HG03520 (cell line): ENCODE measurements at regions not wholly inside any gene's neighbourhood (a gene's known extent, or its start where the extent isn't known, plus 50 kb on each side); places are given as distances from the start of the nearest gene placed in this dataset.
"Not testable (repeated sequence)": the region's sequence is repeated elsewhere in the genome, so short reads cannot be mapped to it uniquely, and the experiment has no call there.

Experiments
- ATAC-seq: cut with Tn5 transposase; IDR thresholded peaks from one replicate; pipeline ENCODE4 v1.9.1; 2021; ENCODE audit warnings: mild to moderate bottlenecking, moderate library complexity; ENCODE audit not compliant: unreplicated experiment

DNA sequence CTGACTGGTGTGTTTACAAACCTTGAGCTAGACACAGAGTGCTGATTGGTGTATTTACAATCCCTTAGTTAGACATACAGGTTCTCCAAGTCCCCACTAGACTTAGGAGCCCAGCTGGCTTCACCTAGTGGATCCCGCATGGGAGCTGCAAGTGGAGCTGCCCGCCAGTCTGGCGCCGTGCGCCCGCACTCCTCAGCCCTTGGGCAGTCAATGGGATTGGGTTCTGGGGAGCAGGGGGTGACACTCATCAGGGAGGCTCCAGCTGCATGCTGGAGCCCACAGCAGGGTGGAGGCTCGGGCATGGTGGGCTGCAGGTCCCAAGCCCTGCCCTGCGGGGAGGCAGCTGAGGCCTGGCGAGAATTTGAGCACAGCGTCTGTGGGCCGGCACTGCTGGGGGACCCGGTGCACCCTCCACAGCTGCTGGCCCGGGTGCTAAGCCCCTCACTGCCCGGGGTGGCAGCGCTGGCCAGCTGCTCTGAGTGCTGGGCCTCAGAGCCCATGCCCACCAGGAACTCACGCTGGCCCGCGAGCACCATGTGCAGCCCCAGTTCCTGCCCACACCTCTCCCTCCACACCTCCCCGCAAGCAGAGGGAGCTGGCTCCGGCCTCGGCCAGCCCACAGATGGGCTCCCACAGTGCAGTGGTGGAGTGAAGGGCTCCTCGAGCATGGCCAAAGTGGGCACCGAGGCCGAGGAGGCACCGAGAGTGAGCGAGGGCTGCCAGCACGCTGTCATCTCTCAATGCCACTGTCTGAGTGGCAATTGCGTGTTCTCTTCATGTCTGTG is 290.6 kb upstream of the RGPD4 start:
- ATAC-seq = not testable (repeated sequence)

DNA sequence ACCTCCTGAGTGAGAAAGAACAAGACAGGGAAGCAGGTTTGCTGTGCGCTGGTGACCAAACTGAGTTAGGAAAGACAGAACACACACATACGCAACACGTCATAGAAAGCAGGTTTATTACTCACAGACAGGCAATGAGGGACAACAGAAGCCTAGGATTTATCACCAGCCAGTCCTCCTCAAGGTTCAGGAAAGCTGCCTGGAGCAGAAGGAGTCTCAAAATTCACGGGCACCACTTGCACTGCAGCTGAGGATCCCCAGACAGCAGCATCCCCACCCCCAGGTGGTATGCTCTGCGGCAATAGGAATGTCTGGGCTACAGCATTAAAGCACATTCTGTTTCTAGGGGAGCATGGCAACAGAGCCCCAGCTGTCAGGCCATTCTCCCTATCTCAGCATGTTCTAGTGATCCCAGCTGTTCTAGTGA is 284.4 kb upstream of the RGPD4 start:
- ATAC-seq = no peak

DNA sequence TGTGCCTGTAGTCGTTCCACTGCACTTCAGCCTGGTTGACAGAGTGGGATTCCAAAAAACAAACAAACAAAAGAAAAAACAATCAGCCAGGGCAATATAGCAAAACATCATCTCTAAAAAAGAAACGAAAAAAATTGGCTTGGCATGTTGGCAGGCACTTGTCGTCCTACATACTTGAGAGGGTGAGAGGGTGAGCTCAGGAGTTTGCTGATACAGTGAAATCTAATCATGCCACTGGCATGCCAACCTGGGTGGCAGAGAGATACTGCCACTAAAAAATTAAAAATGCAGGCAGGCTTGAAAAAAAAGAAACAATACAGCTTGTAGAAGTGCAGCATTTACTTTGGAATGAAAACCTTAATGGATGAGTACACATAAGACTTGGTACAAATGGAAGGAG is 282.9 kb upstream of the RGPD4 start:
- ATAC-seq = no peak

DNA sequence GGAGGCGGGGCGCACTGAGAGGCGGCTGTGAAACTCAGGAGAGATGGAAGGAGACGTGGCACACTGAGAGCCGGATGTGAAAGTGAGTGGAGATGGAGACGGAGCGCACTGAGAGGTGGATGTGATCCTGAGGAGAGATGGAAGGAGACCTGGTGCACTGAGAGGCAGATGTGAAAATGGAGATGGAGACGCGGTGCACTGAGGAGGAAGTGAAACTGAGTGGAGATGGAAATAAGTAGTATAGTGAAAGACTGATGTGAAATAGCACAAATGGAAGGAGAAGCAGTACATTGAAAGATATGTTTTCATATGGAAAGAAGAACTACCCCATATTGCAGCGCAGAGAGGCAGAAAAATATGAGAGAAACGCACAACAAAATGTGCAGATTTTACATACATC is 281.6 kb upstream of the RGPD4 start:
- no peak for ATAC-seq

DNA sequence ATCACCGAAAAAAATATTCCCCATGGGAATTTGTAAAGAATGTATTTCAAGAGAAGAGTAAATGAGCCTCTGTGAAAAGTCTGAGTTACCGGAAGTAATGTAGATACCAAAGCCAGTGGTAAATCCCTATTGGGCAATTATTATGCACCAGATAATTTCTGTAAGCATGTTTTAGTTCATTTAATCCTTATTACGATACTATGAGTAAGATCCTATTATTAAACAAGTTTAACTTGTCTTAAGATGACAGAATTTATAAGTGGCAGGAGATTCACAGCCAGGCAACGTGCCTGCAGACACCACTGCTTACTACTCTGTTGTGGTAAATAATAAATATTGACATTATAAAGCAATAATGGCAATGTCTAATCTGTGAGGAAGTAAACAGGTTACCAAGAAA is 280.8 kb upstream of the RGPD4 start:
- no peak for ATAC-seq

DNA sequence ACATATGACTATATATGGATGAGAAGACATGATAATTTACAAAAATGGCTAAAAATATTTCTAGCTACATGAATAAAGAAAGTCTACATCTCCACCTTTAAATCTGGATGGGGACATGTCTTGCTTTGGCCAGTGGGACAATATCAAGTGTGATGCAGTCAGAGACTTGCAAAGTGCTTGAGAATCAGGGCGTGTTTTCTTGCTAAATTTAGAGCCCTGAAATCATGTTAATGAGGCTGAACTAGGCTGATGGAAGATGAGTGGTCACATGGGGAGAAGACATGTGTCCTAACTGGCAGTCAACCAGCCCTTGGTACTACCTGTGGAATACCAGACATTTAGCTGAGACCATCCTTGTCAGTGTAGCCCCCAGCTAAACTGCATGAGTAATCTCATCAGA is 278.5 kb upstream of the RGPD4 start:
- no peak for ATAC-seq

DNA sequence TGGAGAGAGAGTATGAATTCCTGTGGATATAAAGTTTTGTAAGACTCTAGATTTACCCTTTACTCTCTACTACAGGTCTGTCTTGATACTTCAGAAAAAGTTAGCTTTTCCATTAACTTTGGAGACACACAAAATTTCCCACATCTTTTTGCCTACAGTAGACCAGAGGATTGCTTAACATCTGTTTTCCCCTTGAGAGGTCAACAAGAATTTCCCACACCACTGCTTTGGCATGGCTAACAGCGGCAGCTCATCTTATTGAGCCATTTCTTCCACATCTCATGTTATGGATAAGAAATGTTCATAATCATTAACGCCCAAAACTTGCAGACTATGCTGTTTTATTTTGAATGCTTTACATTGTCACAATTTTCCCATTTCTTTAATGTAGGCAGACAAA is 273.6 kb upstream of the RGPD4 start:
- ATAC-seq = no peak

DNA sequence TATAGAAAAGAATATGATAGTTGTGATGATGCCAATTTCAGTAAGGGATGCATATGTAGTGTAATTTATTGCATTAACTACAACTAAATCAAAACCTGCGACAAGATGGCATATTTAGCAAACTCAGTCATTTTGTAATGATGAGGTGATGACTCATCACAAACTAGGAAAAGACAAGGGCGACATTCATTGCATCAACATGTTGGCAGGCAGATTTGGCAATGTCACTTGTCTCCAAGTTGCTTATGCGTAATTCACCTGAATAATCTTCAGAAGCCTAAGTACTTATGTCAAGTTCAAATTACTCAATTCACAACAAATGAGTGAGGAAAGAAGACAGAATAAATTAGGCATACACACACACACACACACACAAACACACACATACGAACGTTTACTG is 273.2 kb upstream of the RGPD4 start:
- ATAC-seq = no peak

DNA sequence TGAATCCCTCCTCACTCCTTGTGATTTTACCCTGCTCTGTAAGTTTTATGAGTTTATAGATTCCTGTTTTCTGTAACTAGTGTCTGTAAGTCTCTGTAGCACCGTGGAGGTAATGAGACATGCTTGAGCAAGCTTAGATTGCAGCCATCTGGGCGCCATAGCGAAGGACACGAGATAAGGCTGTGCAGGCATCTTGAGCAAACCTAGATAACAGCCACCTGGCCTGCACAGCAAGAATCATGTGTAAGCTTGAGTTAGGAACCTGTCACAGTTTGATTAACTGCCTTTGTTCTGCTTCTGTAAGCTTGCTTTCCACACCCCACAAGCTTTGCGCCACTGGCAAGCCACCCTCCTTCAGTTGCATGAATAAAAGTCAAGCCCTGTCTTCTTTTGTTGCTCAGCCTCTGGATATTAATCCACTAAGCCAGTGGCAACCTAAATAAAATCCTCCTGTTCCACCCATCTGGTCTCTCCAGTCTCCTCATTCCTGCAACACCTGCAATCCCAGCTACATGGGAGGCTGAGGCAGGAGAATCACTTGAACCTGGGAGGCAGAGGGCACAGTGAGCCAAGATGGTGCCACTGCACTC is 270.6 kb upstream of the RGPD4 start:
- no peak for ATAC-seq

DNA sequence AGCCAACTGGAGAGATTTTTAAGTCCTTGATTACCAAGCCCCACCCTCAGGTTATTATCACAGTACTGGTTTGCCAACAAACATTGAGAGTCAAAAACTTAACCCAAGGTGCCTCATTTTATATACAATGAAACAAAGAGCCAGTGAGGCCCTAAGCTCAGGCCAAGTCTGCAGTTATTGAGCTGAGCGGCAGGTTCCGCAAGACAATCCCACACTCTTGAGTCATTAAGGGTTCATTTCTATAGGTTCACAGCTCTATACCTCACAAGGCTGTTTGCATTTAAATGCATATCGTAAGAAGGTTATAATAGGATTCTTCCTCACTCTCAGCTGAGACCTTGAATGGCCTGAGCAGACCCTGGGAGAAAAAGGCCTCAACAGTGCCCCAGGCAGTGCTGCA is 268.4 kb upstream of the RGPD4 start:
- ATAC-seq = no peak

DNA sequence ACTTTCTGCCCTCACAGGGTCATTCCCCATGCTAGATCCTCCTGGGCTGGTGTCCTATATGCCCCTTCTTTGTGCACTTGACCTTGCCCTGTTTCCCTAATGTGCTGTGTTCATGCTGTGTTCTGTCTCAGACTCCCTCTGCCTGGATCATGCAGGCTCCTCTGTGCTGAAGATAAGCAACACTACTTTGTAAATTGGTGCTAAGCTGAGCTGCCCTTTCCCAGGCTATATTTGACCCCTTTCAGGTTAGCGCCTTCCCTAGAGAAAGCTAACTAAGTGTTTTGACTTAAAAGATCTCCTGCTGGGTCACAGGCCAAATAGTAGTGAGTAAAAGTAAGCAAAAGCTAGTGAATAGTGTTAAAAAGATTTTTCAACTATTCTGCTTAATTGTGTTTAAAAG is 257.2 kb upstream of the RGPD4 start:
- no peak for ATAC-seq

DNA sequence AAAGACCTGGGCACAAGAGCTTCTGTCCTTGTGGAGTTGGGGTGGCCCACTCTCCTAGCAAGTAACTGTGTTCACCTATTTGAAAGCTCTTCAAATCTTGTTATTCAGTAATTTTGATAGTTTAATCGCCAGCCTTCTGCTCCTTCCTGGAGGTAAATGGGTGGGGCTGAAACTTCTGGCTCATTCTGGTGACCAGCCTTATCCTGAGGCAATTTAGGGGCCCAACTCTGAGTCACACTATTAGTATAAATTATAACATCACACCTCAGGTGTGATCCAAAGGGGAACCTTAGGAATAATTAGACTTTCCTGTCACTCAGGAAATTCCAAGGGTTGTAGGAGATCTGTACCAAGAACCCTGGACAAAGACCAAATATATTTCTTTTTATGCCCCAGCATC is 255.8 kb upstream of the RGPD4 start:
- ATAC-seq = no peak

DNA sequence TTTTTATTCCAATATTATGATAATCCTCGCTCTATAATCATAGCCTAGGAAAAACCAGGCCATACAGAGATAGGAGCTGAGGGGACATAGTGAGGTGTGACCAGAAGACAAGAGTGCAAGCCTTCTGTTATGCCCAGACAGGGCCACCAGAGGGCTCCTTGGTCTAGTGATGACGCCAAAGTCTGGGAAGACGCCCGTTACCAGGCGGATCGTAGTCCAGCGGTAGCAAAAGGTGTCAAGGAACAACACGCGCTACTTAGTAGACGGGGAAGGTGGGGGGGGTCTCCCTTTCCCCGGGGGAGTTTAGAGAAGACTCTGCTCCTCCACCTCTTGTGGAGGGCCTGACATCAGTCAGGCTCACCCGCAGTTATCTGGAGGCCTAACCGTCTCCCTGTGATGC is 253.8 kb upstream of the RGPD4 start:
- ATAC-seq = not testable (repeated sequence)

DNA sequence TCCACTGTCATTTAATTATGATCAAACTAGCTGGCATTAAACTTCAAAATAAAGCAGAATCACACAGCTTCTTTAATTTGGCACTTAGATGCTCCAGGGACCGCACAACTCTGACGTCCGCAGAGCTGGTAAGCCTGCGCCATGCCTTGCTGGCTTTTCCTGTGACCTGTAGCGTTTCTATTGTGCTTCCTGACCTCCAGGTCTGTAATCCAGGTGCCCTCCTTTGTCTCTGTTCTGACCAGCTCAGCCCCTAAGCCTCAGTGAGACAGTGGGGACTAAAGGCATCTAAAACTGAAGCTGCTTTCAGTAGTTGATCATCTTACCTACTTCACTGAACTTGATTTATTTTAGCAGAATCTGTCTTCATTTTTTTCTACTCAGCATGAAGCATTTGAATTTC is 249.7 kb upstream of the RGPD4 start:
- ATAC-seq = no peak

DNA sequence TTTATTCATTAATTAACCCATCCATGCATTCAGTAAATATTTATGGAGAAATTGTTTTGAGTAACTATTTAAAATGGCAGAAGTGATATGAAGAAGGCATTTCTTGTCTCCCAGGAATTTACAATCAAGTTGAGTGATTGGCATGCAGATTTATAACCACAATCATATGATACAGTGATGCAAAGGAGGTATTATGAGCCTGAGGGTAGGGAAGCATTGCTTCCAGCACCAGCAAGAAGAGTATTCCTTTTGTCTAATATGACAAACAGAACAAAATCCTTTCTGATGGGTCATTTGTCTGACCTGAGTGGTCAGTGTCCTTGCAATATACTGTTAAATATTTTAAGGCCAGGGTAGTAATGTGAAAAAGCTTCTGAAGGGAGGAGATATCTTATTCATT is 244.2 kb upstream of the RGPD4 start:
- no peak for ATAC-seq

DNA sequence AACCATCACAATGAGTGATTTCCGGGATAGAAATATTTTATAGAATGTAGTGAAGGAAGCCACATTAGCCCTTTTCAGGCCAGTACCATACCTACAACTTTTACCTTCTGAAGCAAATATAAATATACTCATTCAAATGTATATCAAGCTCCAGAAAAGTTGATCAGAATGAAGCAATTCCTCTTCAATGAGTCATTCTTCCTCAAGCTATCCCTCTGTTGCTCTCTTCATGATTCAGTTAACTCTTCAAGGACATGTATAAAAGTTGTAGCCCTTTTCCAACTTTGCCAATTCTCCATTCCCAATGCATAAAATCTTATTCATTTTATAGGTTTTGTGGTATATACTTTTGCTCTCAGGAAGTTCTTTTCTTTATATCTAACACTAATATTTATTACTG is 242.1 kb upstream of the RGPD4 start:
- ATAC-seq = no peak

DNA sequence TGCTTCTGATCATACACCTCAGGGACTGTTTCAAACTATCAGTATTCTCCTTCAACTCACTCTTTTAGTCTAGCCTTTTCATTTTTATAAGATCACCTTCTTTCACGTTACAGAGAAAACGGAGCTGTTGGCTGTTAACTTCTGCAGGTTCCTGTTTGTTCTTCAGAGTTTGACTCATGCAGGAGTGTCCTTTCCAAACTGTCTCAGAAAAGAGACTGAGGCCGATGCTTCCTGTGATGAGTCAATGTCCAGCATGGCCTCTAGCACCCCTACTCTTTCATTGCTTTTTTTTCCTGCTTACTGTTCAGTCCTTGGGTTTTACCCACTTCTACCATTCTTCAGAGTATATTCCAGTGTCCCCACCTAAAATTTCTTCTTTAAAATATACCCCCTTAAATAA is 240.8 kb upstream of the RGPD4 start:
- ATAC-seq = no peak

DNA sequence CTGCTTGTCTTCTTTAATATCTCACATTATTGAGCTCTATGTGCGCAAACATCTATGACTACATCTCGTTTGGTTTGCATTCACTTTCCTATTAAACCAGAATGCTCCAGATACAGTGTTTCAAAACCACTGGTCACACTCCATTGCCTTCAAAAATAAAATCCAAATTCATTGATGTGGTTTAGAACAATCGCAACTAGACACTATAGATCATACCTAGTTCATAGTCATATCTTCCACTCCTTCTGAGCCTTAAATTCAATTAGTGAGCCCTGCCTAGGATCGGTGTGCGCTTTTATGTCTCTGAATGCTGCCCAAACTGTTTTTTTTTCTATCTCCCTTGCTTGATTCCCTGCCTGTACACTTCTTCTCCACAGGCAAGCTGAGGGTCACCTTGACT is 238.5 kb upstream of the RGPD4 start:
- ATAC-seq = no peak

DNA sequence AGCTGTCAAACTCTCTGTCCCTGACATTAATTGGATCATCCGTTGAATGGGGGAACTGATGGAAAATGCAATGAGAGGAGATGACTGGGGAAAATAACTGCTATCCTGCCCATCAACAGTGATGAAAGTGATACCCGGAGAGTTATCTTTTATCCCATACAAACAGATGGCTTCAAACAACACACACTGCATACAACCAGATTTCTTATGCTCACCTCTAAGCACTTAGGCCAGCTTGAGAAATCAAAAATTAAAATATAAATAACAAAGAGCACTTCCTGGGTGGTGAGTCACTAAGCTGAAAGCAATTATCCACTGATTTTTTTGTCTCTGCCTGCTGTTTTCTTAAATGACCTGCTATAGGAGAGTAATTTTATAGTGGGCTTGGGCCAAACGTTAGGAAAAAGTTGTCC is 237.6 kb upstream of the RGPD4 start:
- no peak for ATAC-seq

DNA sequence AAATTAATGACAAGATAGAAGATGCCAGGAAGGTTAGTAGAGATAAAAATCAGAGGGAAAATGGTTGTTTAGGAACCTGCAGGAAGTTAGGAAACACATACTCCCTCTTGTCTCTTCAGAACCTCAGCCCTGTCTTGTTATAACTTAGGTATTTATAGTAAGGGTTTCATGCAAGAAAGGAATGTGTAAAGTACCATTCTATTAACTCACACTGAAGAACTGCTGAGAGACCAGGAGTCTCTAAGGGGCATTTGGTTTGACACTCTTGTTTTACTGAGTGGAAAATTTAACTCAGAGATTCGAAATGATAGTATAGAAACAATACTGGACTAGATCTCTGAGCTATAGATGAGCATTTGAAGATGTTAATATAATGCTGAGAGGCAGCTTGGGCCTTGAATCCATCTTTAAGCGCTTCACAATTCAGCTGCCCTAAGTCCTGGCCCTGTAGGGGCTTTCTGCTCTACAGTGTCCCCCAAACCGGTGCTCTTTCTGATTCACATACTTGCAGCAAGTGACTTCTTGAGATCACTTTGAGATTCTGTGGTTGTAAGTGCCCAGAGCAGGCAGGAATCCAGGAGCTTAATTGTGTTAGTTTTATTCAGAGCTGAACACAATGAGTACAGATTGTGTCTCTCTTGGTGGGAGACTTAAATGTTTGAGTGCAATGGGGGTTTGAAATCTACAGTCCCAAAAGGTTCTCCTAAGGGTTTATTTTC is 235.0 kb upstream of the RGPD4 start:
- ATAC-seq = no peak

DNA sequence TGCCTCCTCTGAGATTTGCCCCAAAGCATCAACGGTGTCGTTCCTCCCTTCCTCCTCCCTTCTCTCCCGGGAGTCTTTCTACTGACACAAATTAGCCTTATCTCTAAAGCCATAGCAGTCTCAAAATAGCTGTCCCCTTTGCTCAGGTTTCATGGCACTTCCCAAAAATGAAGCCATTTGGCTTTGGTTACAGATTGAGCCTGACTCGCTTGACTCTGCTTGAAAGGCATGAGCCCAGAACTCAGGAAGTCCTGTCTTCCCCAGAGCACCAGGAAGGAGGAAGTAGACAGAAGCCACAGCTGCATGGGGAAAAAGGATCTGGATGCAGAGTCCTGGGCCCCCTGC is 234.4 kb upstream of the RGPD4 start:
- ATAC-seq = no peak

DNA sequence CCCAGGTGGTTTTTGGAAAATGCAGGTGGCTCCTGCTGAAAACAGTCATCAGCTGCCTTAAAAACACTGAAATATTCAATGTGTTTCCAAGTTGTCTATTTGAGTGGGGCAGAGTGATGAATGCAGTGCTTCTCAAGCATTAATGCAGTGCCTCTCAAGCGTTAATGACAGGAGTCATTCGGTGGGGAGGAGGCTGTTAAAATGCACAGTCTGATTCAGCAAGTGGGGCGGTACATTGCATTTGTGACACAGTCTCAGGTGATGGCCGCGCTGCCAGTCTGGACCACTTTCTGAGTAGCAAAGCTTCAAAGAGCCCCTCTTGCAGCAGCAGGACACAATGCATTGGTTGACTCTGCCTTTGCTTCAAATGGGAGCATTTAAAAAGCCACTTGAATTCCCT is 231.4 kb upstream of the RGPD4 start:
- ATAC-seq = no peak
